ENCODE measurements at regions not wholly inside any gene's neighbourhood (a gene's known extent, or its start where the extent isn't known, plus 50 kb on each side); places are given as distances from the start of the nearest gene placed in this dataset.
"Not testable (repeated sequence)": the region's sequence is repeated elsewhere in the genome, so short reads cannot be mapped to it uniquely, and the experiment has no call there.

DNA sequence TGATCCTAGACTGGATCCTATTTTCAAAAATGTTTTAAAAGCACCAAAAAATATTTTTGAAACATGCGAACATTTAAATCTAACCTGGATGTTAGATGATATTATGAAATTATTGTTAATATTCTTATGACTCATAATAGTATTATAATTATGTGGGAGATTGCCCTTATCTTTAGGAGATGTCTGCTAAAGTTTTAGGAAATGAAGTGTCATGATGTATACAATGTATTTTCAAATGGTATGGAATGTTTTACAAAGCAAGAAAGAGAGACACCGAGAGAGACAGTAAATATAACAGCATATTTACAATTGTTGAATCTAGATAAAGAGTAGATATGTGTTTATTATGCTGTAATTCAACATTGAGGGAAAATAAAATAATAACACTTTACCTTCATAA, 455.9 kb downstream of the ACTL7B start:
- TF ChIP-seq, protein P1, sequence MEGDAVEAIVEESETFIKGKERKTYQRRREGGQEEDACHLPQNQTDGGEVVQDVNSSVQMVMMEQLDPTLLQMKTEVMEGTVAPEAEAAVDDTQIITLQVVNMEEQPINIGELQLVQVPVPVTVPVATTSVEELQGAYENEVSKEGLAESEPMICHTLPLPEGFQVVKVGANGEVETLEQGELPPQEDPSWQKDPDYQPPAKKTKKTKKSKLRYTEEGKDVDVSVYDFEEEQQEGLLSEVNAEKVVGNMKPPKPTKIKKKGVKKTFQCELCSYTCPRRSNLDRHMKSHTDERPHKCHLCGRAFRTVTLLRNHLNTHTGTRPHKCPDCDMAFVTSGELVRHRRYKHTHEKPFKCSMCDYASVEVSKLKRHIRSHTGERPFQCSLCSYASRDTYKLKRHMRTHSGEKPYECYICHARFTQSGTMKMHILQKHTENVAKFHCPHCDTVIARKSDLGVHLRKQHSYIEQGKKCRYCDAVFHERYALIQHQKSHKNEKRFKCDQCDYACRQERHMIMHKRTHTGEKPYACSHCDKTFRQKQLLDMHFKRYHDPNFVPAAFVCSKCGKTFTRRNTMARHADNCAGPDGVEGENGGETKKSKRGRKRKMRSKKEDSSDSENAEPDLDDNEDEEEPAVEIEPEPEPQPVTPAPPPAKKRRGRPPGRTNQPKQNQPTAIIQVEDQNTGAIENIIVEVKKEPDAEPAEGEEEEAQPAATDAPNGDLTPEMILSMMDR (IDR thresholded peaks at IDR 0.05; ENCODE audit: extremely low read depth, missing control alignments), result no peak
- no peak for DNase-seq (ENCODE audit: low spot score)

GRCh38 chr9:108397286-108397685, 458.5 kb downstream of the ACTL7B start:
- no peak for DNase-seq (ENCODE audit: low spot score)
- TF ChIP-seq, protein P1 (IDR thresholded peaks at IDR 0.05; ENCODE audit: extremely low read depth, missing control alignments), result no peak

DNA sequence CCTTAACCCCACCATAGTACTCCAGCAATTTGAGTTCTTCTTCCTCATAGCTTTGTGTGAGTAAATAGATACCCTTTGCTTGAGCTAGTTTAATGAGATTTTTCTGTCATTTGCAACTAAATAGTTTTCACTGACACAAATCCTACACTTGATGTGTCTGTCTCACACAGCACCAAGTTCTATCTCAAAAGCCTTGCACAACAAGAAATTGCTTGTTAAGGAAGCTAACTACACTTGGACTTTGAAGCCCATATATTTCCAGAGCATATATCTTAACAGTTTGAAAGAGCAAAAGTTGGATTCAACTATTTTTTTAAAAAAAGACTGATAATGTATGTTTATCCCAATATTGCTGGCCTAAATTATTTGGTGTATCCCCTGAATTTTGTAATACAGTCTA, 459.2 kb downstream of the ACTL7B start:
- no peak for DNase-seq (ENCODE audit: low spot score)
- TF ChIP-seq, protein P1 (IDR thresholded peaks at IDR 0.05; ENCODE audit: extremely low read depth, missing control alignments), result no peak

GRCh38 chr9:108396193-108396592, 459.6 kb downstream of the ACTL7B start:
- no peak for DNase-seq (ENCODE audit: low spot score)

DNA sequence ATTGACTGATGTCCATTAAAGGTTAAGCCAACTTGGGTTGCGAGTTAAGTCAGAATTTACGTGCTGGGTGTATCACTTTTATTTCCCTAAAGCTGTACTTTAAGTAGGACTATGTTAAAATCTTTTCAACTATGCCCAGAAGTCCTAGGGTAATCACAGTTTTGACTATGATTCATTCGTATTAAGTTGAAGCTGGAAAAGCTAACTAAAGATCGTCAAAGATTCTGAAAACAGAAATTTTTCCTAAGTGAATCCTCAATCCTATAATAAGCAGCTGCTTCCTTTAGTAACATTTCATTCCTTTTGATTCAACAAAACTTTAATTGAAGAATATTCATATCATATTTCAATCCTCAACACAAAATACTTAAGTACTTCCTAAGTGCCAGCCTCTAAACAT, 460.4 kb downstream of the ACTL7B start:
- DNase-seq (ENCODE audit: low spot score), result no peak
- TF ChIP-seq, protein P1 (IDR thresholded peaks at IDR 0.05; ENCODE audit: extremely low read depth, missing control alignments), result no peak

More at GRCh38 chr9:108396193-108396592, 459.6 kb downstream of the ACTL7B start:
- TF ChIP-seq, protein P1 (IDR thresholded peaks at IDR 0.05; ENCODE audit: extremely low read depth, missing control alignments), result no peak

DNA sequence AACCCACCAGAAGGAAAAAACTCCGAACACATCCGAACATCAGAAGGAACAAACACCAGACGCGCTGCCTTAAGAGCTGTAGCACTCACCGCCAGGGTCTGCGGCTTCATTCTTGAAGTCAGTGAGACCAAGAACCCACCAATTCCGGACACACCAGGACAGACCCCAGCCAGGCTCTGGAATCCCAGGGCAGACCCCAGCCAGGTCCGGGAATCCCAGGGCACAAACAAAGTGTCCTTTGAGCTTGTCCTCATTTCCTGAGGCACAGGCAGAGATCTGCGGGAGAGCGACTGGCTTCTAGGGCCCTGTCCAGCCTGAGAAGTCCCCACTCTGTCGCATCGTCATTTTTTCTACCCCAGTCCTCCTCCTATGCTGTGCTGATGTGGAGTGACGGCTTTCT, 461.1 kb downstream of the ACTL7B start:
- no peak for DNase-seq (ENCODE audit: low spot score)
- TF ChIP-seq, protein P1 (IDR thresholded peaks at IDR 0.05; ENCODE audit: extremely low read depth, missing control alignments), result no peak

DNA sequence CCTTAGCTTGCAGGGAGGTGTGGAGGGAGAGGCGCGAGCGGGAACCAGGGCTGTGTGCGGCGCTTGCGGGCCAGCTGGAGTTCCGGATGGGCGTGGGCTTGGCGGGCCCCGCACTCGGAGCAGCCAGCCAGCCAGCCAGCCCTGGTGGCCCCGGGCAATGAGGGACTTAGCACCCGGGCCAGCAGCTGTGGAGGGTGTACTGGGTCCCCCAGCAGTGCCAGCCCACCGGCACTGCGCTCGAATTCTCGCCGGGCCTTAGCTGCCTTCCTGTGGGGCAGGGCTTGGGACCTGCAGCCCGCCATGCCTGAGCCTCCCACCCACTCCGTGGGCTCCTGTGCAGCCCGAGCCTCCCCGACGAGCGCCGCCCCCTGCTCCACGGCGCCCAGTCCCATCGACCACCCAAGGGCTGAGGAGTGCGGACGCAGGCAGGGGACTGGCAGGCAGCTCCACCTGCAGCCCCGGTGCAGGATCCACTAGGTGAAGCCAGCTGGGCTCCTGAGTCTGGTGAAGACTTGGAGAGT, 462.2 kb downstream of the ACTL7B start:
- DNase-seq (ENCODE audit: low spot score), result not testable (repeated sequence)

GRCh38 chr9:108392877-108393276, 462.9 kb downstream of the ACTL7B start:
- TF ChIP-seq, protein P1 (IDR thresholded peaks at IDR 0.05; ENCODE audit: extremely low read depth, missing control alignments), result no peak
- no peak for DNase-seq (ENCODE audit: low spot score)
